Neural progenitor cell (in vitro differentiated cells): ENCODE measurements at regions not wholly inside any gene's neighbourhood (a gene's known extent, or its start where the extent isn't known, plus 50 kb on each side); places are given as distances from the start of the nearest gene placed in this dataset.

Experiments
- DNase-seq: peaks from one replicate; pipeline ENCODE4 v3.0.0-alpha.2; 2016; ENCODE audit warnings: low spot score
- H2AFZ ChIP-seq: fragments of 200-600 bp; sonication (generic); replicated peaks from 2 replicates; pipeline ENCODE4 v1.6.1; 2016; ENCODE audit warnings: antibody characterized with exemption
- H3F3A ChIP-seq: fragments of 200-600 bp; sonication (generic); 2 replicates; pipeline ENCODE4 v1.6.1; 2016; ENCODE audit warnings: antibody characterized with exemption, low read depth
- H3K27ac ChIP-seq: fragments of 200-600 bp; sonication (generic); 2 replicates; pipeline ENCODE4 v1.5.1; 2016; ENCODE audit warnings: mild to moderate bottlenecking
- H3K27me3 ChIP-seq: fragments of 200-600 bp; sonication (generic); 2 replicates; pipeline ENCODE4 v1.6.1; 2016; ENCODE audit warnings: mild to moderate bottlenecking, moderate library complexity
- H3K36me3 ChIP-seq: fragments of 200-600 bp; sonication (generic); 2 replicates; pipeline ENCODE4 v1.5.1; 2016
- H3K4me1 ChIP-seq: fragments of 200-600 bp; sonication (generic); 2 replicates; pipeline ENCODE4 v1.6.1; 2016; ENCODE audit warnings: mixed run types
- H3K4me2 ChIP-seq: fragments of 200-600 bp; sonication (generic); 2 replicates; pipeline ENCODE4 v1.6.1; 2016
- H3K4me3 ChIP-seq: fragments of 200-600 bp; sonication (generic); 2 replicates; pipeline ENCODE4 v1.5.1; 2016
- H3K79me2 ChIP-seq: fragments of 200-600 bp; sonication (generic); 2 replicates; pipeline ENCODE4 v1.6.1; 2016; ENCODE audit warnings: low read depth
- H3K9ac ChIP-seq: fragments of 200-600 bp; sonication (generic); 2 replicates; pipeline ENCODE4 v1.6.1; 2016
- H3K9me3 ChIP-seq: fragments of 200-600 bp; sonication (generic); 2 replicates; pipeline ENCODE4 v1.5.1; 2016; ENCODE audit warnings: low read depth
- H4K20me1 ChIP-seq: fragments of 200-600 bp; sonication (generic); 2 replicates; pipeline ENCODE4 v1.6.1; 2016; ENCODE audit warnings: low read depth
- H3K27ac Mint-ChIP-seq: 3 replicates; pipeline ENCODE4 v1.8.0; 2021; ENCODE audit warnings: mixed read lengths
- H3K27me3 Mint-ChIP-seq: 2 replicates; pipeline ENCODE4 v1.8.0; 2022; ENCODE audit warnings: low read depth, mild to moderate bottlenecking, inconsistent platforms, moderate library complexity, mixed read lengths; ENCODE audit not compliant: insufficient read depth
- H3K36me3 Mint-ChIP-seq: 3 replicates; pipeline ENCODE4 v1.8.0; 2021; ENCODE audit warnings: mixed read lengths
- H3K4me1 Mint-ChIP-seq: 3 replicates; pipeline ENCODE4 v1.8.0; 2021; ENCODE audit warnings: mixed read lengths
- H3K4me3 Mint-ChIP-seq: 3 replicates; pipeline ENCODE4 v1.8.0; 2021; ENCODE audit warnings: mild to moderate bottlenecking, moderate library complexity, mixed read lengths
- H3K9me3 Mint-ChIP-seq: 3 replicates; pipeline ENCODE4 v1.8.0; 2020; ENCODE audit warnings: mixed read lengths
- CTCF ChIP-seq: fragments of 200-600 bp; sonication (generic); IDR thresholded peaks from 2 replicates; pipeline ENCODE4 v1.5.1; 2017; ENCODE audit warnings: antibody characterized with exemption, mild to moderate bottlenecking
- EZH2 ChIP-seq: fragments of 200-600 bp; sonication (generic); IDR thresholded peaks from 2 replicates; pipeline ENCODE4 v1.6.1; 2017; ENCODE audit warnings: antibody characterized with exemption, mild to moderate bottlenecking, moderate library complexity
- EZH2phosphoT487 ChIP-seq: fragments of 200-600 bp; sonication (generic); IDR thresholded peaks from 2 replicates; pipeline ENCODE4 v1.6.1; 2017; ENCODE audit warnings: antibody characterized with exemption

- Mint-ChIP-seq H3K36me3 (no peaks in the 10 kb centered on the region), H3K27ac (no peak overlapping the region), H3K4me3 (no peak overlapping the region), H3K4me1 (peaks cover 14% of the 10 kb centered on the region), H3K9me3 (peaks cover 25% of the 10 kb centered on the region), H3K27me3 (no peaks in the 10 kb centered on the region)
- Histone ChIP-seq H2AFZ (no peak overlapping the region), H3K27me3 (no peaks in the 10 kb centered on the region), H3K4me2 (no peak overlapping the region), H4K20me1 (no peaks in the 10 kb centered on the region), H3K9ac (no peak overlapping the region), H3F3A (peaks cover 13% of the 10 kb centered on the region), H3K27ac (no peak overlapping the region), H3K4me3 (no peak overlapping the region), H3K4me1 (peaks cover 3% of the 10 kb centered on the region), H3K79me2 (no peaks in the 10 kb centered on the region), H3K9me3 (peaks cover 13% of the 10 kb centered on the region), H3K36me3 (no peaks in the 10 kb centered on the region)
- TF ChIP-seq CTCF = no peak
- DNase-seq = no peak
These were observed 98.3 kb upstream of the EOLA2 start for GRCh38 chrX:150036641-150037040.

- Histone ChIP-seq H3K9me3 (peaks cover 13% of the 10 kb centered on the region), H3K4me3 (no peak overlapping the region), H3F3A (peaks cover 13% of the 10 kb centered on the region), H3K79me2 (no peaks in the 10 kb centered on the region), H4K20me1 (no peaks in the 10 kb centered on the region), H3K27me3 (no peaks in the 10 kb centered on the region), H3K36me3 (no peaks in the 10 kb centered on the region), H2AFZ (no peak overlapping the region), H3K4me2 (no peak overlapping the region), H3K4me1 (peaks cover 3% of the 10 kb centered on the region), H3K9ac (no peak overlapping the region), H3K27ac (no peak overlapping the region)
- Mint-ChIP-seq H3K36me3 (no peaks in the 10 kb centered on the region), H3K9me3 (peaks cover 25% of the 10 kb centered on the region), H3K27ac (no peak overlapping the region), H3K27me3 (no peaks in the 10 kb centered on the region), H3K4me3 (no peak overlapping the region), H3K4me1 (peaks cover 11% of the 10 kb centered on the region)
- DNase-seq = no peak
- TF ChIP-seq EZH2 (no peak), EZH2phosphoT487 (no peak), CTCF (no peak)
These were observed 98.8 kb upstream of the EOLA2 start for GRCh38 chrX:150037041-150037440.

GRCh38 chrX:150038315-150038714 lies 100.0 kb upstream of the EOLA2 start:
- Mint-ChIP-seq H3K4me3 (no peak overlapping the region), H3K9me3 (peaks cover 25% of the 10 kb centered on the region), H3K36me3 (no peaks in the 10 kb centered on the region), H3K27me3 (no peaks in the 10 kb centered on the region), H3K4me1 (no peaks in the 10 kb centered on the region), H3K27ac (no peak overlapping the region)
- H2AFZ ChIP-seq = no peak overlapping the region
- H3K27me3 ChIP-seq = no peaks in the 10 kb centered on the region
- peaks cover 2% of the 10 kb centered on the region for H3F3A ChIP-seq
- DNase-seq = no peak
- no peaks in the 10 kb centered on the region for H3K36me3 ChIP-seq
- no peak overlapping the region for H3K4me3 ChIP-seq
- H3K9me3 ChIP-seq = peaks cover 13% of the 10 kb centered on the region
- TF ChIP-seq EZH2 = no peak
- TF ChIP-seq CTCF = no peak
- no peak for TF ChIP-seq EZH2phosphoT487
- peaks cover 3% of the 10 kb centered on the region for H3K4me1 ChIP-seq
- no peak overlapping the region for H3K9ac ChIP-seq
- no peaks in the 10 kb centered on the region for H3K79me2 ChIP-seq
- H4K20me1 ChIP-seq = no peaks in the 10 kb centered on the region
- no peak overlapping the region for H3K27ac ChIP-seq
- H3K4me2 ChIP-seq = no peak overlapping the region
